ENCODE measurements at regions not wholly inside any gene's neighbourhood (a gene's known extent, or its start where the extent isn't known, plus 50 kb on each side); places are given as distances from the start of the nearest gene placed in this dataset.
"Not testable (repeated sequence)": the region's sequence is repeated elsewhere in the genome, so short reads cannot be mapped to it uniquely, and the experiment has no call there.

DNA sequence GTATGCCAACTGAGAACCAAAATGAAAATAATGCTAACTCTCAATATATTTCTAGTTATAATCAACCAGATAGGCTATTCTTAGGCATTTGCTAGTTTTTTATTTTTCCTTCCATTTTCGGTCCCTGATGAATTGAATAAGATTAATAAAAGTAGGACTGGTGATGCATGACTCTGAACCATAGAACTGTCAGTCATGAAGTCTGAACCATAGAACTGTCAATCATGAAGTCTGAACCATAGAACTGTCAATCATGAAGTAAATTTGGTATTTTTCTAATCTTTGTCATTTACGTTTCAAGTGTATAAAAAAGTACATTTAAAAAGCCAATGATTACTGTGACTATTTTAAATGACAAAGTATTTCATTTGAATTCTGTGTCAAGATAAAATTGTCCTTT lies 460.2 kb upstream of the NDST3 start:
- DNase-seq (ENCODE audit: low read depth), result no peak

DNA sequence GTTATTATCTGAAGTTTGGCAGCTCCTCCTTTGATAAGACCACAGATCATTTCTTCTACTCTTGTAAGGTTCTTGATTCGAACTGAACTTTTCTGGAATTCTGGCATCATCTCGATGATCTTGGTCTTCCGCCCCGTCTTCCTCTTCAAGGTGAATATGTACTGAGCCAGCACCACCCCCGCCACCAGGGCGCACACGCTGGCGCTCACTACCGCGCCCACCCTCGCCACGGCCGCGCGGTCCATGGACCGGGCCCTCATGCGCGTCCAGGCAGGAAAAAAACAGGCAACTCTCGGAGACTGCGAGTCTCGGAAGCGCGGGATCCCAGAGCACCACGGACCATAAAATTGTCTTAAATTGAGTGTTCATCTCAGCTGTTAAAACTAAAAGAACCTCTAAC lies 458.4 kb upstream of the NDST3 start:
- no peak for DNase-seq (ENCODE audit: low read depth)

DNA sequence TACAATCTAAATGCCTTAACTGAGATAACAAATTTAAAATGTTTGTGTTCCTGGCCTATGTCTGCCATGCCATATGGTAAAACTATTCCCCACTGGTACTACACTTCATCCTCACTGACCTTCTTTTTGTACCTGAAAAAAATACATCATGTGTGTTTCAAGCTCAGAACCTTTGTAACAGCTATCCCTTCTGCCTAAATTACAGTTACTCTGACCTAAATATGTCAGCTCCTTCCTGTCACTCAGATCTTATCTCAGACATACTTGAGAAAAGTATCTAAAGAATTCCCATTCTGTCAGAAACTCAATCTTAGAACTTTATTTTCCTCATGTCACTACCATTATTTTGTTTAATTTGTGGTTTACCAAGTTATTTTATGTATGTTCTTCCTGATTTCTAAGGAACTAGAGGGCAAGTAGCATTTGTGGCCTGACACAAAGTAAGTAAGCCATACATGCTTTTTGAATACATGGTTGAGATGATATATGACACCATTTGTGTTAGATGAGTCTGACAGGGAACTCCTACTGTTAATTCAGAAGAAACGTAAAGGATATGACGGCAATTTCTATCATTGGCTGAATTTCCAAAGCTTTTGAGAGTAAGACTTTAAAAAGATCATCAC lies 456.5 kb upstream of the NDST3 start:
- DNase-seq (ENCODE audit: low read depth), result peak; percentile 3

DNA sequence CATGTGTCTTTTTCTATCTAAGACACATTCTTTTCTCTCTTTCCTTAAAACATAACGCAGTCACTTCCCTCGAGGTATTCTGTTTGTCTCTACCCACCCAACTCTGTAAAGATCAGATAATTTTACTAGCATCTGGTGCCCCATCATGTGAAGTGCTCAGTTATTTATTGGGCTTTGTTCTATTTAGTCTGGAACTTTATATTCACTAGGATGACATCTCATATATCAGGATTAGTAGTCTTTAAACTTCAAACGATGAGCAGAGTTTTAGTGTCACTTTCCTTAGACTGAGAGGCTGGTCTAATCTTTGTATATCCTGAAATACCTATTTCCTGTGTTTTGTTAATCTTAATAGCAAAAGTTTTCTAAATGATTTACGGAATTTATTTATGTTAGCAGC lies 445.5 kb upstream of the NDST3 start:
- DNase-seq (ENCODE audit: low read depth), result no peak

DNA sequence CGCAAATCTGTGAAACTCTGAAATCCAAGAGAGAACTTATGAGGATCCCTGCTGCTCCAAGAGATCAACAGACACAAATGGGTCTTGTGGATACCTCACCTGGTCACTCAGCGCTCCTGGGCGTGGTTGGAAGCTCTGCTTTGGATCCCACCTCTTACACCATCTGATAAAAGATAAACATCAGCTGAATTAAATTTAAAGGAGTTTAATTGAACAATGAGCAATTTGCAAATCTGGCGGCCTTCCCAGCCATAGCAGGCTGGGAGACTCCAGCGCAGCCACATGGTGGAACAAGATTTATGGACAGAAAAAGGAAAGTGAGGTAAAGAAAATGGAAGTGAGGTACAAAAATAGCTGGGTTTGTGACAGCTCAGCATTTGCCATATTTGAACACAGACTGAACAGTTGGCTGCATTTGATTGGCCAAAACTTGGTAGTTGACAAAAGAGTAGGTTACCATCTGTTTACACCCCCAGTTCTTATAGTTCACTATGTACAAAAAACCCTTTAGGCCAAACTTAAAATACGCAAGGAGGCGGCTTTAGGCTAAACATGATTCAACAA lies 437.3 kb upstream of the NDST3 start:
- no peak for DNase-seq (ENCODE audit: low read depth)

DNA sequence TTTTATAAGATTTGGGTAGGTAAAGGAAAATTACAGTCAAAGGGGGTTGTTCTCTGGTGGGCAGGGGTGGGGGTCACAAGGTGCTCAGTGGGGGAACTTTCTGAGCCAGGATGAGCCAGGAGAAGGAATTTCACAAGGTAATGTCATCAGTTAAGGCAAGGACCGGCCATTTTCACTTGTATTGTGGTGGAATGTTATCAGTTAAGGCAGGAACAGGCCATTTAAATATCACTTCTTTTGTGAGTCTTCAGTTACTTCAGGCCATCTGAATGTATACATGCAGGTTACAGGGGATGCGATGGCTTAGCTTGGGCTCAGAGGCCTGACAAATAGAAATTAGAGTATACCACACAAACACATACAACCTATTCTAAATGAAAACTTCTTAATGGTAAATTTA lies 434.9 kb upstream of the NDST3 start:
- not testable (repeated sequence) for DNase-seq (ENCODE audit: low read depth)

DNA sequence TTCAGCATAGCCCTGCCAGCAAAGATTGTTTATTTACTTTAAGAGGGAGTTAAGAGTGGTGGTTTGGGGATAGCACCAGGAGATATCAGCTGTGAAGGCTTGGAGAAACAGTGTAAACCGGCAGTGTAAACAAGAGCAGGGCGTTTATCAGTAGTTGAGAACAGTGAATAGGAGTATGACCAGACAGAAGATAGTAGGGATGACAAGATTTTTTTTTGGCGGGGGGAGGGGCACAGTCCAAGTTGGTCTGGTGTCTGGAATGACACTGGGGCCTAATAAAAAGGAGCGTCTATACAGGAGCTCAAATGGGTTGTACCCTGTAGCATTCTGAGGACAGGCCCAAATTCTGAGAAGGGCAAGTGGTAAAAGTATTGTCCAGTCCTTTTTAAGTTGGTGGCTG lies 433.4 kb upstream of the NDST3 start:
- not testable (repeated sequence) for DNase-seq (ENCODE audit: low read depth)

DNA sequence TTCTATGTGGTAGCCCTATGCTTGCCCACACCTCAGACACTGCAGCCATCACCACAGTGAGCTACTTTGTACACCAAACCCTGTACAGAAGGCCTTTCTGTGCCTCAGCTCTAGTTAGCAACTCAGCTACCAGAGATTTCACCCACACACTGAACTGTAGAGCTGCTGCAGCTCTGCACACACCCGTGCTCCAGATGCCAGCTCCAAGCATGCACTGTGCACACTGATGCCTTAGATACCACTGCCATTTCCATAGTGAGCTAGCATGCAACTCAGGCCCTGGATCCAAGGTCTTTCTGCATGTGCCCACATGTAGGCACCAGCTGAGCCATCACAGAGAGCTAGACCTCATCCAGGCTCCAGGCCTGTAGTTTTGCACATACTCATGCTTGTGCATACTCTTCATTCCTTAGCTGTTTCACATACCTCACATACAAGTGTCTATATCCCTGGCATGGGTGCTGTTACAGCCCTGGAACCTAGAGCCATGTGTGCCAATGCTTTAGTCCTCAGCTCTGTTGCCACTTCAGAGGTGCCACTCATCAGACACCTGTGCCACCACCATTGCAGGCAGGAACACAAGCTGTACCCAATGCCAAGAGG lies 423.5 kb upstream of the NDST3 start:
- no peak for DNase-seq (ENCODE audit: low read depth)

DNA sequence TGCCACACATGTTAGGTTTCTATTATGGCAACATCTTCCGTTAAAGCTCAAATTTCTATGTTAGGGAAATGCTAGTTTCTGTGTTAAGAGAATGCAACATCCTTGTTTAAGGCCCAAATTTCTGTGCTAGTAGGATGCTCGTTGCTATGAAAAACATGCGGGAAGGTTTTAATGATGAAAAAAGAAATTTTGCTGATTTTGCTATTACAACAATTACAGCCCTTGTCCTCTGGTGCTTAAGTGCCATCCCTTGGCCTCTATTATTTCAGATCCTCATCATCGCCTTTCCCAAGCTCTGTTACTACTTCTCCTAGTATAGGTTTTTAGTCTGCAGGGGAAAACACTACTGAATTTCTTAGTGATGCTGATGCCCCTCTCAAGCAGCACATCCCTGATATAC lies 412.6 kb upstream of the NDST3 start:
- DNase-seq (ENCODE audit: low read depth), result no peak

DNA sequence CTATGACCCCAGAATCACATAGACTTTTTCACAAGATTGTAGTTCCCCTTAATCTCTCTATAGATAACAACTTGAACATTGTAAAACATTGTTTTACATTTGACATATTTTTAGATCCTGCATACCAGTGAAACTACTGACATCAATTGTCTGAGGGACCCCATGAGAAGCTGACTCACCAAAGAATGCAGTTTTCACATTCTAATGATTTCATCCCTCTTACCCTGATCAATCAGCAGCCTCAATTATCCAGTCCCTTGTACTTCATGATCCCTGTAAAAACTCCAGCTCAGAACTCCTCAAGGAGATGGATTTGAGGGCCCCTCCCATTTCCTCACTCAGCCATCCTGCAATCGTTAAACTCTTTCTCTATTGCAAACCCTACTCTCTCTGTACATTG lies 411.0 kb upstream of the NDST3 start:
- DNase-seq (ENCODE audit: low read depth), result peak; percentile 14

DNA sequence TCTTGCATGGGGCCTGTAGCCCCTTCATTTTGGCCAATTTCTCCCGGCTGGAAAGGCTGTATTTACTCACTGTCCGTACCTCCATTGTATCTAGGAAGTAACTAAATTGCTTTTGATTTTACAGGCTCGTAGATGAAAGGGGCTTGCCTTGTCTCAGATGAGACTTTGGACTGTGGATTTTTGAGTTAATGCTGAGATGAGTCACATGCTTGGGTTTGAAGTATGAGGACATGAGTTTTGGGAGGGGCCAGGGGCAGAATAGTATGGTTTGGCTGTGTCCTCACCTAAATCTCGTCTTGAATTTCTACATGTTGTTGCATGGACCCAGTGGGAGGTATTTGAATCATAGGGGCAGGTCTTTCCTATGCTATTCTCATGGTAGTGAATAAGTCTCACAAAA lies 407.6 kb upstream of the NDST3 start:
- DNase-seq (ENCODE audit: low read depth), result no peak

DNA sequence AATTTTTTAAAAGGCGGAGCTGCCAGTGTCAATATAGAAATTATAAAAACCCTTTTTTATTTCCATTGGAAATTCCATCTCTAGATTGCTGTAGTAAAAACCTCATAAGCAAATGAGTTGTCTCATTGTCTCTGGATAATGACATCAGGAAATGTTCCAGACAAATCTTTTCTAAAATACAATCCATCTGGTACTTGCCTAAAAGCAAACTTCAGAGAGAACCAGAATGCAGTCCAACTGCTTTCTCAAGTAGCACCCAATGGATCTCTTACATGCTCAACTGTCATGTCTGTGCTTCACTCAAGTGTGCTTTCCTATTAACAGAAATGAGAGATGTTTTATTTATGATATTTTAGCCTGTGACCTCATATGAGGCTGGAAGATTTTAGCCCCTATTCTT lies 399.6 kb upstream of the NDST3 start:
- DNase-seq (ENCODE audit: low read depth), result no peak

DNA sequence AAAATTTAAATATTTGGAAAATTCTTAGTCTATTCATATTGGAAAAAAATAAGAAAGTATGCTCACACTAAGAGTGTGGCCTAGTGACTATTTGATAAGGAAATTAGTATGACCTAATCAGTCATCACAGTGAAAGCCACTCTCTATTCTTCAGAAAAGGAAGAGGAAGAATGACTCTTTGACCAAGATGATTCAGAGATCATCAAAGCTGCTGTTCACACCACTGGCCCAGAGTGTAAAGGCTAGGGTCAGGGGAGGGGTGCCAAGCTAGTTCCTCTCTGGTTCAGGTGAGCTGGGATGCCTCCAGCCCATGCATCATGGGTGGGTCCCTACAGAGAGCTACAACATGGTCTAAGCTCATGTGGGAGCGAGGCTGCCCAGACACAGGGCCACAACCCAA lies 396.9 kb upstream of the NDST3 start:
- peak; percentile 39 for DNase-seq (ENCODE audit: low read depth)

DNA sequence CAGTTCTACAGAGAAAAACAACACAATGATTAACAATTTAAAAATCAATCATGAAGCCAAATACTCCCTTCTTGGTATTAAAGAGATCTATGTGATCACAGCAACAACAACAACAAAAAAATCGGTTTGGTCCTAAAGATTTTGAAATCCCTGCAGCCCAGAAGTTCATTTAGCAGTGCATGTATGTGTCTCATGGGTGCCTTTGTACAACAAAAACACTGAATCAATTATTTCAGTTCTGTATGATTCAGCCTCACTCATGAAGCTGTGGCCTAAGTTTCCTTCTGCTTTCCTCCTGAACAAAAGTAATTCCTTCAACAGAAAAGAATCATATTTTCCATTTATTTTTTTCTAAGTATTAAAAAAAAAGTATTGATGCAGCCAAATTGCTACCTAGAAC lies 393.4 kb upstream of the NDST3 start:
- DNase-seq (ENCODE audit: low read depth), result no peak

DNA sequence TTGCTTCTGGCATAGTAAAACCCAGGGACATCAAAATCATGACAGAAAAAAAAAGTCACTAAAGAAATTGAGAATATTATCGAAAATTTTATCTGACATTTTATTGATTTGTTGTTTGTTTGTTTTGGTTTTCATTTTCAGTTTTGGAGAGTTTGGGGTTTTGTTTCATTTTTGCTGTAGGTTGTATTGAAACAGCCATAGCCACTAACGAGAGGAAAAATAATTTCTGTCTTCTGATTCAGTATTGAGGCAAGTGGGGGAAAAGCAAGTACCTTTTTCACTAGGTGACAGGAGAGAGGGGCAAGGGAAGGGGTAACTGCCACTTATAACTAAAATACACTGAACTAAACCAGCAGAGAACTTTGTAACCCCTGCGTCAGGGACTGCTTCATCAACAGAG lies 392.8 kb upstream of the NDST3 start:
- DNase-seq (ENCODE audit: low read depth), result no peak

DNA sequence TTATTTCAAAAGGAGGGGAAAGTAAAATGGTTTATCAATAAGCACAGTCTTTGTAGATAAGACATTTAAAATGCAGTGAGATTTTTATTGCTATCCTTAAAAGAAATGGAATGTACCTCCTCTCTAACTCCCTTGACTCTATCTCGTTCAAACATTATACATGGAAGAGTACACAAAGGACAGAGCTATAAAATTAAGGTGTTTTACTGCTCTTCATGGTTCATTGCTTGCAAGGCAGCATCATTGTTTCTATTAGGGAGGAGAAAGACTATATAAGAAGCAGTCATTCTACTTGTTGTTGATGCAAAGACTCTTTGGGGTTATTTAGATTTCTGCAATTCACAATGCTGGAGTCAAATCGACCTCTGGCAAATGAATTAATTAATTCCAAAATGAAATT lies 380.2 kb upstream of the NDST3 start:
- DNase-seq (ENCODE audit: low read depth), result no peak

DNA sequence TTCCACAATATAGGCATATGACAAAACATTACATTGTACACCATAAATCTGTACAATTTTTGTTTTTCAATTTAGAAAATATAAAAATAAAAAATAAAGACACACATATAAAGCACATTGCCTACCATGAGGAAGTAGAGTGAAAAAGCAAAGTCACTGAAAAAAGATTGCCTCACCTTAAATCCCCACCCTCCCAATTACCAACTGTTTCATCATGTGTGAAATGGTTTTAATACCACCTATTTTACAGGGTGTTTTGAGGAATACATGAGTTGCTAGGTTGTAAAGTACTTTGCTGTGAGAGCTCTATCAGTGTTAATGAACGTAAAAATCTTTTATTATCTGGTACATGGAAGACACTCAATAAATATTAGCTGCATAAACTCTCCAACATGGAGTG lies 373.6 kb upstream of the NDST3 start:
- DNase-seq (ENCODE audit: low read depth), result no peak

DNA sequence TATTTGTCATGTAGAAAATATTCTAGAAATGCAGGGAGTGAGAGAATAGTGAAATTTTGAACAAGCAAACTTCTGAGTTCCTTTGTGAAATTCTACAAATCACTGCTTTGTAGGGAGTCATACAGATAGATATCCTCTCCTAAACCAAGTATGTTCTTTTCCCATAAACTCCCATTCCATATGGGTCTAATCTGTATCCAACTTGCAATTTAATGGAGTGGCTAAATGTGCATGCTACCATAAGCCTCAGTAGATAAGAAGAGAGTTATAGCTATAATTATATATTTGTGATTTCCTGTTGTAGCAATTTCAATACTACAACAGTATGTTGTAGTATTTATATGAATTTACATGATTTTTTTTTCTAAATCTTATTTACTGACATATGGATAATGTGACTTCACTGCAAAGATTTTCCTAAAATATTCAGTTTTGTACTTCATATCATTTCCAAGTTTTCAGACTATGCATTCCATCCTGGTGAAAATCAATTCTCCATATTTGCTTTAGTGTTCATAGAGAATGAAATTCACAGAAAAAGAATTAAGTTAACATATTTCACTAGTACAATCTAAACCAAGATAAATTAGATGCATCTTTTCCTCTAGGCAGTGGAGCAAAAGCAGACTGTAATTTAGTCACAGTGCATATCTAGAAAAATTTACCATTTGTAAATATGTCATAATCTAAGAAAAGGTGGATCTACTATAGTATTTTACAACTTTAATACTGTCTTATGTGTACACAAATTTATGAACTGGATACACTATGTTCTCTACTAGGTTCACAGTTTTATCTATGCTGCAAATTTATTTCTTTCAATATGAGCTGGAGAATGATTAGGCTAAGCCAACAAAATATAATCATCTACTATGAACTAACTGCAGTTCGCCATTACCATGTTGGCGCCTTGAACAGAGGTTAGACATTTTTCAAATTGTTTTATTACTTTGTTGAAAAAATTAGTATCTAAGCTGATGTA lies 372.9 kb upstream of the NDST3 start:
- DNase-seq (ENCODE audit: low read depth), result no peak

DNA sequence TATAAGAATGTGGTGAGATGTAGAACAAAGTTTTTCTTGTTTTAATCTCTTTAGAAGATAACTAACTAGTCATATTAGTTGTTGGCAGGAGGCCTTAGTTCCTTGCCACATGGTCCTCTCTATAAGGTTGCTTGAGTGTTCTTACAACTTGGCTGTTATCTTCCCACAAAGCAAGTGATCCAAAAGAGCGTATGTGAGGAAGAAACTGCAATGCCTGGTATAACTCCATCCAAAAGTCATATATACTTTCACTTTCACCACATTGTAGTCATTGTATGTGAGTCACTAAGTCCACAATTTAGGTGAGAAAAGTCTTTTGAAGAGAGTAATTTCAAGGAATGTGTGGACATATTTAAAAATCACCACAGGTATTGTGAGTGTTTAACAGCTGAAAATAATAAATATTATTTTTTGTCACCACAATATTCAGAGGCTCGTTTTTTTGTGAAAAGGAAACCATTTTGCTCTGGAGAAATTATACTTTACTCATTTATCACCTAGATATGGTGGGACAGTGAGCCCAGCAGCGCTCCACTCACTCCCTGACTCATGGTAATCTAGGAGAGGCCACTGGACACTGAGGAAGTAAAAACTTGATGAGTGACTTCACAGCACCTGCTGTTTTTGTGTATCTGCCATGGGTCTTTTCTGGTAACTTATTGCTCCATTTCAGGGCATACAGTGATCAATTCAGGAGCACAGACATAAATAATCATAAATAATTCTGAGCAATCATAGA lies 369.4 kb upstream of the NDST3 start:
- peak; percentile 43 for DNase-seq (ENCODE audit: low read depth)

DNA sequence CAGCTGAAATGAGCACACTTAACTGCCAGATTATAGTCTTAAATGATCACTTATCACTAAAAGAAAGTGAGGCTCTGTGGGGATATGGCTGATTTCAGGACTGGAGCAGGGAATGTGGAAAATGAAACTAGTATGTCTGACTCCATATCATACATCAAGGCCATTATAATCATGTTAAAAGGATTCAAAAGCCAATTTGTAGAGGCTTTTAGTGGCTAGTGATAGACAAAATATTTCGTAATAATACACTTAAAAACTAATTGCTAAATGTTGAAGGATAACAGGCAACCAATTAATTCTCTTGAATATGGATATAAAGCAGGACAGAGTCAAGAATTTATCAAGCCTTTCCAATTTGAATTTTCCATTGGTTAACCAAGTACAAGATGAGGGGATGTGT lies 358.1 kb upstream of the NDST3 start:
- no peak for DNase-seq (ENCODE audit: low read depth)

DNA sequence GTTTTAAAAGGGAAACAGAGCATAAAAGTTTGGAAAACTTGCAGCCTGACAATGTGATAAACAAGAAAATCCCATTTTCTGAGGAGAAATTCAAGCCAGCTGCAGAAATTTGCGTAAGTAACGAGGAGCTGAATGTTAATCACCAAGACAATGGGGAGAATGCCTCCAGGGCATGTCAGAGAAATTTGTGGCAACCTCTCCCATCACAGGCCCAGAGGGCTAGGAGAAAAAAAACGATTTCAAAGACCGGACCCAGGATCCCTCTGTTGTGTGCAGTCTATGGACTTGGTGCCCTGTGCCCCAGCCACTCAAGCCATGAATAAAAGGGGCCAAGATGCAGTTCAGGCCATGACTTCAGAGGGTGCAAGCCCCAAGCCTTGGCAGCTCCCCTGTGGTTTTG lies 355.4 kb upstream of the NDST3 start:
- DNase-seq (ENCODE audit: low read depth), result no peak
